Neural cell (in vitro differentiated cells): ENCODE measurements at regions not wholly inside any gene's neighbourhood (a gene's known extent, or its start where the extent isn't known, plus 50 kb on each side); places are given as distances from the start of the nearest gene placed in this dataset.

Experiments
- EP300 ChIP-seq: fragments of 450-650 bp; conservative IDR thresholded peaks from 2 replicates; pipeline ENCODE4 v1.6.1; 2014; ENCODE audit warnings: antibody characterized with exemption, mild to moderate bottlenecking, moderate library complexity; ENCODE audit not compliant: poor library complexity, severe bottlenecking
- EZH2 ChIP-seq: fragments of 200-600, 300-800 bp; shearing (Covaris generic), sonication (generic); IDR thresholded peaks from 2 replicates; pipeline ENCODE4 v1.6.1; 2014; ENCODE audit warnings: antibody characterized with exemption, low read length, borderline replicate concordance, mild to moderate bottlenecking; ENCODE audit not compliant: insufficient read depth, poor library complexity, severe bottlenecking
- TF ChIP-seq, protein P1 (sequence below): fragments of 450-650 bp; IDR thresholded peaks from 2 replicates; pipeline ENCODE4 v1.5.1; 2014; ENCODE audit warnings: antibody characterized with exemption, mild to moderate bottlenecking, moderate library complexity; ENCODE audit not compliant: poor library complexity, severe bottlenecking

DNA sequence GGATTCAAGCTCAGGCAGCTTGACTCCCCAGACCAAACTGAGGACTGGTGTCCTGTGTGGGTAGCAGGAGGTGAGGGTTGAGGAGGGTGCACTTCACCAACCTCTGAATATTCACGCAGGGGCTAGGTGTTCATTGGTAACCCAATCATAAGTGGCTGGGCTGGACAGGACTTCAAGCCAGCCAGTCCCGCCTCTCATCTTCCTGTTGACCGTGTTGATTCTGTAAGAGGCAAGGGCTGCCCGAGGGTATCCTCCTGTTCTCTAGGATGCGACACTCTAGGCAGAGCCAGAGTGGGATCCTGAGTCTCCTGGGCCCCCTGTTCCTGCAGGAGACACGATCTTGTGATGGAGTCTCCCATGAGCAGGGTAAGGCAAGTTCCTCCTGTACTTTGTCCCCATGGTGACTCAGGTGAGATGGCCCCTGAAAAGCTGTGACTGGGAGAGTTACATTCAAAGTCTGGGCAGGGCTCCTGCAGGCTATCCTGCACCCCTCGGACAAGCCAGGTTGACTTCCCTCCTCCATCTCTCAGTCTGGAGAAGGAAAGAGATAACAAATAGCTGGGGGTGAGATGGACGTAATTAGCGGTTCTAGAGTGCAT, 58.1 kb upstream of the POMGNT2 start:
- TF ChIP-seq, protein P1, sequence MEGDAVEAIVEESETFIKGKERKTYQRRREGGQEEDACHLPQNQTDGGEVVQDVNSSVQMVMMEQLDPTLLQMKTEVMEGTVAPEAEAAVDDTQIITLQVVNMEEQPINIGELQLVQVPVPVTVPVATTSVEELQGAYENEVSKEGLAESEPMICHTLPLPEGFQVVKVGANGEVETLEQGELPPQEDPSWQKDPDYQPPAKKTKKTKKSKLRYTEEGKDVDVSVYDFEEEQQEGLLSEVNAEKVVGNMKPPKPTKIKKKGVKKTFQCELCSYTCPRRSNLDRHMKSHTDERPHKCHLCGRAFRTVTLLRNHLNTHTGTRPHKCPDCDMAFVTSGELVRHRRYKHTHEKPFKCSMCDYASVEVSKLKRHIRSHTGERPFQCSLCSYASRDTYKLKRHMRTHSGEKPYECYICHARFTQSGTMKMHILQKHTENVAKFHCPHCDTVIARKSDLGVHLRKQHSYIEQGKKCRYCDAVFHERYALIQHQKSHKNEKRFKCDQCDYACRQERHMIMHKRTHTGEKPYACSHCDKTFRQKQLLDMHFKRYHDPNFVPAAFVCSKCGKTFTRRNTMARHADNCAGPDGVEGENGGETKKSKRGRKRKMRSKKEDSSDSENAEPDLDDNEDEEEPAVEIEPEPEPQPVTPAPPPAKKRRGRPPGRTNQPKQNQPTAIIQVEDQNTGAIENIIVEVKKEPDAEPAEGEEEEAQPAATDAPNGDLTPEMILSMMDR, result no peak
- TF ChIP-seq EZH2, result no peak
- TF ChIP-seq EP300, result no peak
